NCI-H2107 treated with DMSO at 0.1 percent for 48 hours (cell line): ENCODE measurements at regions not wholly inside any gene's neighbourhood (a gene's known extent, or its start where the extent isn't known, plus 50 kb on each side); places are given as distances from the start of the nearest gene placed in this dataset.
"Not testable (repeated sequence)": the region's sequence is repeated elsewhere in the genome, so short reads cannot be mapped to it uniquely, and the experiment has no call there.

ENCODE experiments used
- DNase-seq: peaks from one replicate; lab custom pipeline; 2025; ENCODE audit not compliant: unreplicated experiment; lab: John Stamatoyannopoulos, UW

GRCh38 chr20:48390981-48391380 lies 436.8 kb downstream of the PREX1 start:
- no peak for DNase-seq

- no peak for DNase-seq
Observed at GRCh38 chr20:48387675-48388074, 440.1 kb downstream of the PREX1 start.

DNA sequence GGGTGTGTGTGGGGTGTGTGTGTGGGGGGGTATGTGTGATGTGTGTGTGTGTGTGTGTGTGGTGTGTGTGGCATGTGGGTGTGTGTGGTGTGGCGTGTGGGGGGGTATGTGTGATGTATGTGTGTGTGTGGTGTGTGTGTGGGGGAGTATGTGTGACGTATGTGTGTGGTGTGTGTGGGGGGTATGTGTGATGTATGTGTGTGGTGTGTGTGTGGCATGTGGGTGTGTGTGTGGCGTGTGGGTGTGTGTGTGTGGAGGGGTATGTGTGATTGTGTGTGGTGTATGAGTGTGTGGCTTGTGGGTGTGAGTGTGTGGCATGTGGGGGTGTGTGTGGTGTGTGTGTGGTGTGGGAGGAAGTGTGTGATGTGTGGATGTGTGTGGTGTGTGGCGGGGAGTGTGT lies 442.3 kb downstream of the PREX1 start:
- no peak for DNase-seq

- DNase-seq: no peak
Observed at GRCh38 chr20:48385114-48385513, 442.7 kb downstream of the PREX1 start.

GRCh38 chr20:48384147-48384818 lies 443.5 kb downstream of the PREX1 start:
- no peak for DNase-seq

- DNase-seq: no peak
Observed at GRCh38 chr20:48383252-48383651, 444.5 kb downstream of the PREX1 start.

GRCh38 chr20:48382304-48382703 lies 445.5 kb downstream of the PREX1 start:
- no peak for DNase-seq

DNA sequence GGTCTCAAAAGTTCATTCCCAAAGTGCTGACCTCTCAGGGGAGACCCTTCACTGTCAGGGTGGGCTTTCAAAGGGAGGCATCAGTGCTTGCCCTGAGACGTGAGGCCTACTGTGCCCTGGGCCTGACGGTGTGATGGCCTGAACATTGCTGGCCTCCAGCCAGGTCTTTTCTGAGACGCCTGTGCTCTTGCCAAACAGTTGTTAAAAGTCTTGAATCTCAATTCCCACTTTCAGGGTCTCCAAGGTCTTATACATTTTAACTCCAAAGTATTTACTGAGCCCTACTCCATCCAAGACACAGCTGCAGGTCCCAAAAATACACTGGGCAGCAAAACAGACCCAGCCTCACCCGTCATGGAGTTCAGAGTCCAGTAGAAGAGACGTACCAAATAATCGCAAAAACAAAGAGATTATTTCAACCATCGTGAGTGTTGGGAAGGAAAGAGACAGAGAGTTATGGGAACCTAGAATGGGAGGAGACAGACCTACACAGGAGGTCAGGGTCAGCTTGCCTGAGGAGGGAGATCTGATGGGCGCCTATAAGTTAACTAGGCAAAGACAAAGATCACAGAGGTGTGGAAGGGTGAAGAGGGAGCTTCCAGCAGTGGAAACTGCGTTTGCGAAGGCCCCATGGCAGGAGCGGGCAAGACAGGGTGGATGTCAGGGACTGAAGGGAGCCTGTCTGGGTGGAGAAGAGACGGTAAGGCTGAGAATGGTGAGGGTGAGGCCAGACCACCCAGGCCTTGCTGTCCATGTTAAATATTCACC lies 446.3 kb downstream of the PREX1 start:
- DNase-seq: no peak

DNA sequence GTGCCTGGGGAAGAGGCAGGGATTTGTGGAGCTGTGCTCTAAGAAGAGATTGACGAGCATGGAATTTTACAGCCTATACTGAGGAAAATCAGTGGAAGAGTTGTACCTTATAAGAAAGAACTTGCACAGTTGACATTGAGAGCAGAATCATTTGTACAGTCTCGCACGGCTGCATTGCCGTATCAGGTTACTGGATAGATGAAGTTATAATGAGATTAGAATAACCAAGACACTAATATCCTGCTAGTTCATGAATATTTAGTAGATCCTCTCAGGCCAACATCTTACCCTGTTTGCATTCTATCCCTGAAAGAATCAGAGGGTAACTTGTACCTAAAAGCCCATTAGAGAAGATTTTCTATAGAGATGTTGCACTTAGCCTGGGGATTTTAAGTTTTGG lies 447.1 kb downstream of the PREX1 start:
- DNase-seq: no peak

GRCh38 chr20:48378976-48379675 lies 448.7 kb downstream of the PREX1 start:
- no peak for DNase-seq

GRCh38 chr20:48377940-48378339 lies 449.9 kb downstream of the PREX1 start:
- no peak for DNase-seq

GRCh38 chr20:48375804-48376203 lies 452.0 kb downstream of the PREX1 start:
- DNase-seq: no peak

DNA sequence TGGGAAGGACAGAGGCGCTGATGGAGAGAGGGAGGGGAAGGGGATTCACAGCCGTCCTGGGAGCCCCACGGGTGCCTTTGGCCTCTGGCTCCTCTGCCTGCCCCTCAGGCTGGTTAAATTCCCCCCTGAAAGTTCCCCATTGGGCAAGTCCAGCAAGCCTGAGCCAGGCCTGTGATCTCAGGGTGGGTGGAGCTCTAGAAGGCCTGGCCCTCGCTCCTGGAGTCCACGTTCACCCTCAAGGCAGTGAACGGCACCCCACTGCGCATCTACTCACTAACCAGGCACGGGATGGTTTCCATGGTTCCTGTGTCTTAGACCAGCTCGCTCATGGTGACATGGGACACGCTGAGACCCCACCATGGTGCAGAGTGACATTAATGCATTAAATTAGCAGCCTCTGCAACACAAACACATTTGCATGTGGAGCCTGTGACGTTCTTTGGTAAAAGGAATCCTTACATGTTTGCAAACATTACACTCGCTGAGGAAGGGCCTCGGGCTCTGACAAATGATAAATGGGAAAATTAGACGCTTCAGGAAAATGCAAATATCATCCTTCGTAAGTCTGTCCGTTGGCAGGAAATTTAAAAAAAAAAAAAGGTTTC lies 452.7 kb downstream of the PREX1 start:
- no peak for DNase-seq

DNA sequence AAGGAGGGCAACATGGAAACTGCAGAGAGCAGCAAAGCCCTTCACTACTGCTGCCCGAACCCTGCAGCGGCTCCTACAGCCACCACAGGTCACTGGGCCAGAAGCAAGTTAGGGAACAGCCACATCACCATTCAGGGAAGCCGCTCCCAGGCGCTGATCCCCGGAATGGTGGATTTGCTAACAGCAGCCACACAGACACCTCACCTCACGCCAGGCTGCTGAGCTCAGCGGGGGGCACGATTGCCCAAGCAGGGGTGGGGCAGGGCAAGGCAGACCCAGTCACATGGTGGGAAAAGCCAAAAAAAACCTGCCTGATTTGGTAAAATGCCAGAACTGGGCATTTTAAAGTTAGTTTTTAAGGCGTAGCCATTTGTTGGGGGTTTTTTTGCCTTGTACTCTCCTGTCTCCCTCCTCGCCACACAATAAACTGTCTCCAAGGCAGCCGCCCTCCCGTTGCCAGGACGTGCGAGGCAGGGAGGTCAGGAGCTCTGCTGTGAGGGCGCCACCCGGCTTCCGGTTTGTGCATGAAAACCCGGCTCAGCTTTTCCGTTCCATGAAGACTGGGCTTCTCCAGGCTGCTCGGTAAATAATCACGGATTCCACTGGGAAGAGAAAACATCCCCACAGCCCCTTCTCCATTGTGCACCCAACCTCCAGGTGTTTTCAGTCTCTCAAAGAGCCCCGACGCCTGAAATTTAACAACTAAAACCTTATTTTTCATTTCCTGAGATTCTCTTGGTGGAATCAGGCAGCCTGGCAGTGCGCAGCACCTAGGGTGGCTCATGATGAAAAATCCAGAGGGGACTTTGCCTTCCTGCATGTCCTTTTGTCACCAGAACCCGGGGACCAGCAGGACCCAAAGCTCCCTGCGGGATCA lies 453.5 kb downstream of the PREX1 start:
- DNase-seq: not testable (repeated sequence)

- DNase-seq: no peak
Observed at GRCh38 chr20:48373555-48373934, 454.3 kb downstream of the PREX1 start.

DNA sequence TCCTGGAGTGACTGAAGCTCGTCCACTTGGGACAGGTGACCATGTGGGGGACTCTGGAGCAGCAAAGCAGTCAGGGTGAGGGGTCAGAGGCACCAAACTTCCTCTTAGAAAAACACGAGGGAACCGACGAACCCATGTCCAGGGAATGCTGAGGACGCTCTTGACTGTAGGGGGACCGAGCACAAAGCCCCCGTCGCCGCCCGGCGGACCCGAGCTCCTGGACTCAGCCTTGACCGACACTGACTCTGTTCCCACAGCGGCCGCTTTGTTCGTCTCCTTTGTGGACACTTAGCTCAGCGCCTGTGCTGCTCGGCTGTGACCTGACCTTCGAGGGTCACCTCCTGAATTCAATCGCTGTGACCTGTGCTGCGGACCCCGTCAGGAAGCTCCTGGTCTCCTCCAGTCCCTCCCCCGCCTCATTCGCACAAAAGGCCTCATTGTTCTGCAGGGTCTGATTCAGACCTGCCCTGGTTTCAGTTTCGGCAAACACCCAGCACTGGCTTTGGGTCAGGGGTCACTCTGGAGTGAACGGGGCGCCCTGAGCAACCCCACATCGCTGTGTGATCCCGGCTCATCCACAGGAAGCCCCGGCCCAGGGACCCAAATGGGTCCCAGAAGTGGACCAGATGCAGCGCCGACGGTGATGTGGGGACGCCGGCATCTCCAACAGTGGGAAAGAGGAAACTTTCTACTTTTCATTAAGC lies 454.8 kb downstream of the PREX1 start:
- DNase-seq: not testable (repeated sequence)

DNA sequence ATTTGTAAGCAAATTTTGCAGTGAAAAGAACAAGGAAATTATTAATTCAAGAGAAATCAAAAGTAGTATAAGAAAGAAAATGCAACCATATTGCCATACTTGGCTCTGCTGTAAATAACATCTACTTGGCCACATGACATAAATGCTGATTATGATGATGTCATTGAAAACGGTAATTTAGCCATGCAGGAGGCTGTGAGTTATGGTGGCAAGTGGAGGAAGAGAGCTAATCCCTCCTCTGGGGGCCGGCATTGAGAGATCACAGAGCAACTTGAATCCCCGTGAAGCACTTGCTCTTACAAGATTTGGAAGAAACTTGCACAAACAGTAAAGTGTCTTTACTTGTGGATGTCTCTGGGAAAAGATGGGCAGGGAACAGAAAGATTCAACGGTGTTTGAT lies 456.6 kb downstream of the PREX1 start:
- no peak for DNase-seq

DNA sequence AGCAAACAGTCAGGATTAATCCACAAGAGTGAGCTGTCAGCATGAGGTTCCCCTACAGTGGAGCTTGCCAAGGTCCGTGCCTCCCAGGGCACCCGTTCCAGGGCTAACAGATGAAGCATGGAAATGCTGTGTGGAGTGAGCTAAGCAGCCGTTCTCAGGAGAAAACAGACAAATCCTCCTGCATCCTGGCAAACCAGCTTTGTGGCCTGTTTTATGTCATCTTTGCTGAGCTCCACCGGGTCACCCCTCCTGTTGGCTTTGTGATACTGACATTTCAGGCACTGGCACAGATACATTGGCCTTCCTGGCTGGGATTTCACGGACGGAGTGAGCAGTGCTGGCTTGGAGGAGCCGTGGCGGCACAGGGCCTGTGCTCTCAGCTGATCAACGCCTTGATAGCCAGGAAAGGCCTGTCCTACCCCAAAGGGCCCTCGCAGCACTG lies 459.2 kb downstream of the PREX1 start:
- not testable (repeated sequence) for DNase-seq

- DNase-seq: not testable (repeated sequence)
Observed at GRCh38 chr20:48367541-48368358, 460.0 kb downstream of the PREX1 start.
